HG03139 (cell line): ENCODE measurements at regions not wholly inside any gene's neighbourhood (a gene's known extent, or its start where the extent isn't known, plus 50 kb on each side); places are given as distances from the start of the nearest gene placed in this dataset.

ENCODE experiments used
- ATAC-seq: cut with Tn5 transposase; IDR thresholded peaks from one replicate; pipeline ENCODE4 v1.9.1; 2021; ENCODE audit not compliant: unreplicated experiment

DNA sequence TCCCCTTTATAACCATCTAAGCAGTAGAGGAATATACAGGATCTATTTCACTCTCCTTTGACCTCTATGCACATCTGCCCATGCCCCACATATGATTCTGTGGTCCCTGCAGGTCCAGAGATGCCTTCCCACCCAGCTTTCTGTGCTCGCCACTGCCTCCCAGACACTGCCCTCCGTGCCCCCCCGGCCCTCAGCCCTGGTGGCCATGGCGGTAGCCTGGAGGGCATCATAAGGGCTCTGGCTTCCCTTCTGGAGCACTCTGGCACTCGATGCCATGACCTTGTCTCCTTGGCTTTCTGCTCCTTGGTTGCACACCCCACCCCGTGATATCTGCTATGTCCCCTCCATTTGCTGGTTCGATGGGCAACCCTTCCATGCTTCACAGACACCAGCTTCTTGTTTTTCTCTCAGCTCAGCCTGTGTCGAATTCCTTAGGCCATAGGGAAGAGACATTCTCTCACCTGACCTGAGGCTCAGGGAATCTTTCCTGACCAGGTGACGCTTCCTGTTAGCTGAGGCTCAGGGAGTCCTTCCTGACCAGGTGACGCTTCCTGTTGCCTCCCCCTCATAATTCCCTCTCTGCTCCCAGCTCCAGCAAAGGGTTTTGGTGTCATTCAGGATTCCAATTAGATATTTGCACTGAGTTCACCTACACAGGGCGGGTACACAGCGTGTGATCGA, 100.4 kb upstream of the GLI3 start:
- no peak for ATAC-seq

- no peak for ATAC-seq
Observed at GRCh38 chr7:42332605-42333222, 95.7 kb upstream of the GLI3 start.

GRCh38 chr7:42319631-42320030, 82.6 kb upstream of the GLI3 start:
- no peak for ATAC-seq

DNA sequence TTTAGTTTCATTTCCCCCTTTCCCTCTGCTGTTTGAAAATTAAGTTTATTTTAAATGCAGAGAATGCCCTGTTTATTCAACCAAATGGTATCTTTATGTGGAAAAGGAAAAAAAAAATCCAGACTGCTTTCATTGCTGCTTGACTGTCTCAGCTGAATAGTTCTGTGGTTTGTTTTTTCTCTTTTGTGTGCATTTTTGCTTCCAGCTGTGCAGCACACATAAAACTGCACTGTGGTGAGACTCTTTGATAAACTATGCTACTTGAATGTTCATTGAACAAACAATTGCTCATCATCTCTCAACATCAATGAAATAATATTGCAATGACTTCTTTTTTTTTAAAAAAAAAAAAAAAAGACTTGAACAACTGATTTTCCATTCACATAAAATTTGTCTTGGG, 78.6 kb upstream of the GLI3 start:
- ATAC-seq, result no peak

DNA sequence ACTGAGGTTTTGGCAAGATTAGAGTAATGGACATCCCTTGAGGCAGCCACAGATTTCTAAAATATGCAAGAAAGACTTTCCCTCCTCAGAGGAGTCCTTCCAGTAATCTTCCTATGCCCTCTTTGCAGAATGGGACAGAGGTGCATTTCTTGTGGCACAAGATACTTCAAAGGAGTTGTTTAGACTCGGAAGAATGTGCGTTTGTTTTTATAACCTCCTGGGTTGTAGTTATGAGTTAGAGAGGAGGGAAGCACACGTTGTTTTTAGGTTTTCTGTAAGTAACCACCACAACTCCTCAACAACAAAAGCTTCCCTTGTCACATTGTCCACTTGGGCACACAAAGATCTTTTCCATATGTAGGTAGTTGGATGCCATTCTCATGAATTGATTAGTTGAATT, 78.1 kb upstream of the GLI3 start:
- ATAC-seq, result no peak

DNA sequence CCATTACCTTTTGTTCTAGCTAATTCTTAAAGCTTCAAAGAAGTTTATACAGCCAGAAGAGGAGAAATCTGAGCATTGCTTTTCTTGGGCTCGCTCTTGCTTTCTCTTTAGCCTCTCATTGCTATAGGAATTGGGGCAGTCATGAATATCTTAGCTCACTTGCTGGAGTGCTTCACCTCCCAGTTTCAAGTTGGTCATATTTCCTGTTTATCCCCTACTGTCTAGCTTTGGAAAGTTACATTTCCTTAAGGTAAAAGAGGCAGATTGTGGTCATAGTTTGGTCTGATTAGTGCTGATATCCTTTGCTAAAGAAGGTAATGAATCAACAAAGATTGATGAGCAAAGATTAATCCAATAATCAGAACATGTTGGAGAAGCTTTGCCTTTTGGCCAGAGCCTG, 77.7 kb upstream of the GLI3 start:
- no peak for ATAC-seq

DNA sequence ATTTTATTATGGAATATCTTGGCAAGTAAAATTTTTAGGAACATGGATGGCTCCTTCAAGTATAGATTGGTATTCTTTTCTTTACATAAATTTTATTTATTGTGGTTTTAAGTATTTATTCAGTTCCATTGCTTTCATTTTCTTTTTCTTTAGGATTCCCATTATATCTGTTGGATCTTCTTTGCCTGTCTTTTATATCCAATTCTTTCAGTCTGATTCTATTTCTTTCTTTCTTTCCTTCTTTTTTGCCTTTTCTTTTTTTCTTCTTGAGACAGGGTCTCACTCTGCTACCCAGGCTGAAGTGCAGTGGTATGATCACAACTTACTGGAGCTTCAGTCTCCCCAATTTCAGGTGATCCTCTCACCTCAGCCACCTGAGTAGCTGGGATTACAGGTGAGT, 74.2 kb upstream of the GLI3 start:
- ATAC-seq, result no peak

- ATAC-seq, result no peak
Observed at GRCh38 chr7:42292991-42293521, 56.0 kb upstream of the GLI3 start.

GRCh38 chr7:42289473-42289872, 52.5 kb upstream of the GLI3 start:
- no peak for ATAC-seq
